IPS-NIHi11 (cell line): ENCODE measurements at regions not wholly inside any gene's neighbourhood (a gene's known extent, or its start where the extent isn't known, plus 50 kb on each side); places are given as distances from the start of the nearest gene placed in this dataset.
"Not testable (repeated sequence)": the region's sequence is repeated elsewhere in the genome, so short reads cannot be mapped to it uniquely, and the experiment has no call there.

Experiments used
- DNase-seq: peaks from one replicate; pipeline ENCODE4 v3.0.0; 2012; ENCODE audit warnings: mixed read lengths, low spot score

DNA sequence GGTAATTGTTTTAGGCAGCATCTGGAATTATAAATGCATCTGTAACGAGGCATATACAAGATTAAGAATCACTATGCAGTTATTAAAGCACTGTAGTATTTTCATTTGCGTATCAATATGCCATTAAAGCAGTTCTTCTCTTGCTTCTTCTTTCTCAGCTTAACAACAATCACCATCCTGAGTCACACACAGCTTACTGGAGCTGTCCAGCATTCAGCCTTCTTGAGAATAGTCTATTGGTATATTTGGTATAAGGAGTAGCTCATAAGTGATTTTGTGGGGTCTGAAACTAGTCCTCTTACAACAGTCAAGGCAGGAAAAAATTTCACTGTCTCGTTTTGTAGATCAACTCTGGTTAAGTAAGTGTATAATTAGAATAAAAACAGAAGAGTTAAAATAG lies 523.0 kb upstream of the FOXG1 start:
- peak; percentile 18 for DNase-seq

GRCh38 chr14:28245216-28245615 lies 521.4 kb upstream of the FOXG1 start:
- DNase-seq, result no peak

DNA sequence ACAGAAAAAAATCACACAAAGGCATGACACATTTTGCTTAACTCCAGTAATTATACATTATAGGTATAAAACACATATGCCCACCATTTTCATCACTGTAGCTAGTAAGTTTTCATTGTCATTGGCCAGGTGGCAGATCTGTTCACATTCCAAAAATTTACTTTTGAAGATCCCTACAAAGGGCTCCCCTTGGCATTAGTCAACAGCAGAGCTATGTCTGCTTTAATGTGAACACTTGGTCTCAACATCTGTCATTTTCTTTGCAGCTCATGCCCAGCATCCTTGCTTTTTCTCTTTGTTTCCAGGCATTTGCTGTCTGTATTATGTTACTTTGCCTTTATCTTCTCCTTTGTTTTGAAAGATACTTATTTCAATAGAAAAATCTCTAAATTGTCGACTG lies 519.1 kb upstream of the FOXG1 start:
- DNase-seq, result no peak

- not testable (repeated sequence) for DNase-seq
Observed at GRCh38 chr14:28252124-28252523, 514.5 kb upstream of the FOXG1 start.

- no peak for DNase-seq
Observed at GRCh38 chr14:28254768-28255167, 511.8 kb upstream of the FOXG1 start.

- no peak for DNase-seq
Observed at GRCh38 chr14:28264306-28264705, 502.3 kb upstream of the FOXG1 start.

DNA sequence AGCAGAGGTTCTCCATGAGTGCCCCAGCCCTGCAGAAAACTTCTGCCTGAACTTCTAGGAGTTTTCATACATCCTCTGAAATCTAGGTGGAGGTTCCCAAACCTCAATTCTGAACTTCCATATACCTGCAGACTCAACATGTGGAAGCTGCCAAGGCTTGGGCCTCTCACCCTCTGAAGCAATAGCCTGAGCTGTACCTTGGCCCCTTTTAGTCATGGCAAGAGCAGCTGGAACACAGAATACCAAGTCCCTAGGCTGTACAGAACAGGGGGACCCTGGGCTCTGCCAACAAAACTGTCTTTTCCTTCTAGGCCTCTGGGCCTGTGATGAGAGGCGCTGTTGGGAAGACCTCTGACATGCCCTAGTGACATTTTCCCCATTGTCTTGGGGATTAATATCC lies 494.3 kb upstream of the FOXG1 start:
- no peak for DNase-seq

DNA sequence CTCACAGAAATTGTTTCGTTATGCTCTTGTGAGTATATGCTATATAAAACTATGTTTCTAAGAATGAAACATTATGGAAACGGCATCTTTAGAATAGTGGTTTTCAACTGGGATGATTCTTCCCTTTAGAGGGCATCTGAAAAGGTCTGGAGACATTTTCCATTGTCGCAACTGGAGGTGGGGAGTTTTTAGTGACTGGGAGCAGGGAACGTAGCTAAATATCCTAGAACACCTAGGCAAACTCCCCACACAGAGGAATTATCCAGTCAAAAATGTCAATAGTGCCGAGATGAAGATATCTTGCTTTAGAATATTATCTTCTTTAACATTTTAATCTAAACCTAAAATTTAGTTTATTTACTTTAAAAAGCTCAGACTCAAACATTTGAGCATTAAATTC lies 486.1 kb upstream of the FOXG1 start:
- no peak for DNase-seq

DNA sequence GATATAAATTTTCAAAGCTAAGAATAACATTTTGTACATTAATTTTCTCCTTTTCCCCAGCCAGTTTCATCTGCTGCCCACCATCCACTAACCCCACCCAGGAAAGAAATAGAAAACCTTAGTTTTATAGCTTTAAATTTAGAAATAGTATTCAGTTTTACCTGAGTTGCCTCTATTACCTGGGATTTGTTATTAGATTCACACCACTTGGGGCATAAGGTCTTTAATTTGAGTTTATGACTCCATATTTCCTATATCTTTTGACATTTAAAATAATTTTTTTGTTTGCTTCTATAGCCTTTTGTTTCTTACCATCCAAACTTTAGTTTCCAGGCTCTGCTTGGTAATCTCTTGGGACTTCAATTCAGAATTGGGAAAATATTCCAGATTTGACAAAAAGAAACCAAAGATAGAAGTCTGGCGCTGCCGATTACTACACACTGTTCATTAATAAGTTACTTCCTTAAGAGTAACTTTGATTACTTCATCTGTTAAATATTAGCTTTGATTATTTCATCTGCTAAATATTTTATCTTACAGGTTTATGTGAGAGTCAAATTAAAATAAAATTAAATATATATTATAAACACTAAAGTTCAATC lies 485.5 kb upstream of the FOXG1 start:
- DNase-seq, result no peak

- DNase-seq, result no peak
Observed at GRCh38 chr14:28284546-28285300, 481.9 kb upstream of the FOXG1 start.

- peak; percentile 52 for DNase-seq
Observed at GRCh38 chr14:28294834-28295440, 471.6 kb upstream of the FOXG1 start.

- no peak for DNase-seq
Observed at GRCh38 chr14:28297559-28297958, 469.0 kb upstream of the FOXG1 start.

GRCh38 chr14:28298156-28298555 lies 468.4 kb upstream of the FOXG1 start:
- DNase-seq, result no peak

DNA sequence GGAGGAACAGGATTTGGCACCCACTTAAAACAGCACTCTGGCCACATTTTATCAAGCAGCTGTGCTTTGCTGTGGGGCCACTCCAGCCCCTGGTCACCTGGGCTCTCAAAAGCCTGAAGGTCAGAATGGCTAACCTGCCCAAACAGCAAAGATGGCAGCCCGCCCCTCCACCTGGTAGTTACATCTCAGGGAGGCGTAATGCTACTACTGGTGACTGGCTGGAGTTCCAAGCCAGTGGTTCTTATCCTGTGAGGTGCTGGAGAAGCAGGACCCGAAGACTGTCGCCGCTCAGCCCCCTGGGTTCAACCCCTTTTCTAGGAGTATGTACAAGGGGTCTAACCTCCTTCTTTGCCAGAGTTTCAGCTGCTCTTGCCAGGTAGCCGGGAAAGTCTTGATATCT lies 467.4 kb upstream of the FOXG1 start:
- DNase-seq, result no peak

- DNase-seq, result no peak
Observed at GRCh38 chr14:28300356-28300755, 466.2 kb upstream of the FOXG1 start.

DNA sequence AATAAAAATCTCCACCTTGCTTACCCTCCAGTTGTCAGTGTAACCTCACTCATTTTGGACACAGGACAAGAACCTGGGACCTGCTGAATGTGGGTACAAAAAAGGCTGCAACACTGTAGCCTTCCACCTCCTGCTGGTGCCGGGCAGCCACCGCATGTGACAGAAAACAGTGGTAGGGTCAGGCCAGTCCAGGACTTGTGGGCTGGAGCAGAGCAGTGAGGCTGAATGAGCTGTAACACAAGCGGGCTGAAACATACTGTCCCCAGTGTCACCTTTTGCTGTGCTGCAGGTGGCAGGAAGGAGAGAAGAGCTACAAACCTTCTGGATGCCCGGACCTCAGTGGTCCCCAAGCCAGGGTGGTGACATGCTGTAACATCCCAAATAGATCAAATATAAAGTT lies 465.4 kb upstream of the FOXG1 start:
- no peak for DNase-seq

DNA sequence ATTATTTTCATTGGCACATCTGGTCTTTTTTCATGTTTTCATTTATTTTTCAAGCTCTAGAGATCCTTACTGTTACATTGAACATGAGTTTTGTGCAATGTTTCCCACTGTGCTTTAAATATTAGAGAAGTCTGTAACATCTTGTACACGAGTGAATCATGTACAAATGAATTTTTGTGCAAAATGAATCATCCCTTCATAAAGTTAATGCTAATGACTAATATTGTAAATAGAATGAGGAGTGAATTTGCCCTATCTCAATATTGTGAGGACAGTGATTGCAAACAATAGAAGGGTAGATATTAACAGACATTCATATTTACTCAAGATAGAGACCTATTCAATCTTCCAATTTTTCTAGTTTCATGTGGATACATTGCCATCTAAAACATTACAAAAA lies 463.3 kb upstream of the FOXG1 start:
- no peak for DNase-seq

GRCh38 chr14:28305938-28306337 lies 460.6 kb upstream of the FOXG1 start:
- DNase-seq, result no peak

GRCh38 chr14:28307506-28307905 lies 459.1 kb upstream of the FOXG1 start:
- no peak for DNase-seq

DNA sequence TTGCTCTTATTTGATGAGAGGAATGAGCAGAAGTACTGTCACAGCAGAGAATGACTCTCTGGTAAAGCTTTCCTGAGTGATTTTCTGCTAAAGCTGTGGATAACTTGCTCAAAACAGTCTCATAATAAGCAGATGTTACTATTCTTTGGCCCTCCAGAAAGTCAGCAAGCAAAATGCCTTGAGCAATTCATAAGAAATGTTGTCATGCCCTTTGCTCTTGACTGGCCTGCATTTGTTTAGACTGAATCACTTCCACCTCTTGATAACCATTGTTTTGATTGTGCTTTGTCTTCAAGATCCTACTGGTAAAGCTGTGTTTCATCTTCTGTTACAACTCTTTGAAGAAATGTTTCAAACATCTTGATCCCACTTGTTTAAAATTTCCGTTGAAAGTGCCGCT lies 457.9 kb upstream of the FOXG1 start:
- no peak for DNase-seq

GRCh38 chr14:28317890-28318675 lies 448.5 kb upstream of the FOXG1 start:
- DNase-seq, result not testable (repeated sequence)

GRCh38 chr14:28321475-28322244 lies 444.9 kb upstream of the FOXG1 start:
- no peak for DNase-seq
